ENCODE measurements at regions not wholly inside any gene's neighbourhood (a gene's known extent, or its start where the extent isn't known, plus 50 kb on each side); places are given as distances from the start of the nearest gene placed in this dataset.

GRCh38 chr4:60327651-60328050 lies 872.5 kb upstream of the ADGRL3 start:
- Histone ChIP-seq H3K4me3 (ENCODE audit: low read depth, low read length) (no peak overlapping the region), H3K27me3 (ENCODE audit: control insufficient read depth, insufficient read depth, low read length) (no peaks in the 10 kb centered on the region), H3K9ac (ENCODE audit: low read depth, low read length) (no peak overlapping the region), H3K9me3 (ENCODE audit: control insufficient read depth, insufficient read depth, low read length) (no peaks in the 10 kb centered on the region), H3K4me1 (ENCODE audit: control insufficient read depth, insufficient read depth, low read length) (no peaks in the 10 kb centered on the region), H3K36me3 (ENCODE audit: control insufficient read depth, insufficient read depth, low read length) (no peaks in the 10 kb centered on the region)

- H3K27me3 ChIP-seq (ENCODE audit: control insufficient read depth, insufficient read depth, low read length) = no peaks in the 10 kb centered on the region
- H3K4me1 ChIP-seq (ENCODE audit: control insufficient read depth, insufficient read depth, low read length) = no peaks in the 10 kb centered on the region
- H3K36me3 ChIP-seq (ENCODE audit: control insufficient read depth, insufficient read depth, low read length) = no peaks in the 10 kb centered on the region
- no peak overlapping the region for H3K4me3 ChIP-seq (ENCODE audit: low read depth, low read length)
- H3K9me3 ChIP-seq (ENCODE audit: control insufficient read depth, insufficient read depth, low read length) = no peaks in the 10 kb centered on the region
- no peak overlapping the region for H3K9ac ChIP-seq (ENCODE audit: low read depth, low read length)
Measured at GRCh38 chr4:60344908-60345307, 855.2 kb upstream of the ADGRL3 start.

- H3K27me3 ChIP-seq (ENCODE audit: control insufficient read depth, insufficient read depth, low read length) = no peaks in the 10 kb centered on the region
- H3K9me3 ChIP-seq (ENCODE audit: control insufficient read depth, insufficient read depth, low read length) = no peaks in the 10 kb centered on the region
- no peaks in the 10 kb centered on the region for H3K4me1 ChIP-seq (ENCODE audit: control insufficient read depth, insufficient read depth, low read length)
- no peaks in the 10 kb centered on the region for H3K36me3 ChIP-seq (ENCODE audit: control insufficient read depth, insufficient read depth, low read length)
- no peak overlapping the region for H3K9ac ChIP-seq (ENCODE audit: low read depth, low read length)
- H3K4me3 ChIP-seq (ENCODE audit: low read depth, low read length) = no peak overlapping the region
Measured at GRCh38 chr4:60345392-60345791, 854.7 kb upstream of the ADGRL3 start.

- Histone ChIP-seq H3K36me3 (ENCODE audit: control insufficient read depth, insufficient read depth, low read length) (no peaks in the 10 kb centered on the region), H3K4me3 (ENCODE audit: low read depth, low read length) (no peak overlapping the region), H3K9me3 (ENCODE audit: control insufficient read depth, insufficient read depth, low read length) (no peaks in the 10 kb centered on the region), H3K4me1 (ENCODE audit: control insufficient read depth, insufficient read depth, low read length) (no peaks in the 10 kb centered on the region), H3K9ac (ENCODE audit: low read depth, low read length) (no peak overlapping the region), H3K27me3 (ENCODE audit: control insufficient read depth, insufficient read depth, low read length) (no peaks in the 10 kb centered on the region)
Measured at GRCh38 chr4:60359746-60360367, 840.3 kb upstream of the ADGRL3 start.

GRCh38 chr4:60365176-60365575 lies 835.0 kb upstream of the ADGRL3 start:
- peaks cover 4% of the 10 kb centered on the region for H3K4me1 ChIP-seq (ENCODE audit: control insufficient read depth, insufficient read depth, low read length)
- H3K9ac ChIP-seq (ENCODE audit: low read depth, low read length) = no peak overlapping the region
- H3K27me3 ChIP-seq (ENCODE audit: control insufficient read depth, insufficient read depth, low read length) = no peaks in the 10 kb centered on the region
- no peaks in the 10 kb centered on the region for H3K9me3 ChIP-seq (ENCODE audit: control insufficient read depth, insufficient read depth, low read length)
- H3K36me3 ChIP-seq (ENCODE audit: control insufficient read depth, insufficient read depth, low read length) = no peaks in the 10 kb centered on the region
- H3K4me3 ChIP-seq (ENCODE audit: low read depth, low read length) = no peak overlapping the region

GRCh38 chr4:60366661-60367060 lies 833.5 kb upstream of the ADGRL3 start:
- Histone ChIP-seq H3K27me3 (ENCODE audit: control insufficient read depth, insufficient read depth, low read length) (no peaks in the 10 kb centered on the region), H3K4me3 (ENCODE audit: low read depth, low read length) (no peak overlapping the region), H3K4me1 (ENCODE audit: control insufficient read depth, insufficient read depth, low read length) (peaks cover 4% of the 10 kb centered on the region), H3K9ac (ENCODE audit: low read depth, low read length) (no peak overlapping the region), H3K36me3 (ENCODE audit: control insufficient read depth, insufficient read depth, low read length) (no peaks in the 10 kb centered on the region), H3K9me3 (ENCODE audit: control insufficient read depth, insufficient read depth, low read length) (no peaks in the 10 kb centered on the region)

- Histone ChIP-seq H3K9me3 (ENCODE audit: control insufficient read depth, insufficient read depth, low read length) (no peaks in the 10 kb centered on the region), H3K27me3 (ENCODE audit: control insufficient read depth, insufficient read depth, low read length) (no peaks in the 10 kb centered on the region), H3K9ac (ENCODE audit: low read depth, low read length) (no peak overlapping the region), H3K36me3 (ENCODE audit: control insufficient read depth, insufficient read depth, low read length) (no peaks in the 10 kb centered on the region), H3K4me3 (ENCODE audit: low read depth, low read length) (no peak overlapping the region), H3K4me1 (ENCODE audit: control insufficient read depth, insufficient read depth, low read length) (peaks cover 4% of the 10 kb centered on the region)
Measured at GRCh38 chr4:60368986-60369385, 831.1 kb upstream of the ADGRL3 start.

- no peaks in the 10 kb centered on the region for H3K9me3 ChIP-seq (ENCODE audit: control insufficient read depth, insufficient read depth, low read length)
- no peak overlapping the region for H3K4me3 ChIP-seq (ENCODE audit: low read depth, low read length)
- no peaks in the 10 kb centered on the region for H3K27me3 ChIP-seq (ENCODE audit: control insufficient read depth, insufficient read depth, low read length)
- H3K9ac ChIP-seq (ENCODE audit: low read depth, low read length) = no peak overlapping the region
- H3K36me3 ChIP-seq (ENCODE audit: control insufficient read depth, insufficient read depth, low read length) = no peaks in the 10 kb centered on the region
- H3K4me1 ChIP-seq (ENCODE audit: control insufficient read depth, insufficient read depth, low read length) = no peaks in the 10 kb centered on the region
Measured at GRCh38 chr4:60378010-60378409, 822.1 kb upstream of the ADGRL3 start.

GRCh38 chr4:60384516-60384915 lies 815.6 kb upstream of the ADGRL3 start:
- Histone ChIP-seq H3K9ac (ENCODE audit: low read depth, low read length) (no peak overlapping the region), H3K9me3 (ENCODE audit: control insufficient read depth, insufficient read depth, low read length) (no peaks in the 10 kb centered on the region), H3K36me3 (ENCODE audit: control insufficient read depth, insufficient read depth, low read length) (no peaks in the 10 kb centered on the region), H3K27me3 (ENCODE audit: control insufficient read depth, insufficient read depth, low read length) (no peaks in the 10 kb centered on the region), H3K4me1 (ENCODE audit: control insufficient read depth, insufficient read depth, low read length) (no peaks in the 10 kb centered on the region), H3K4me3 (ENCODE audit: low read depth, low read length) (no peak overlapping the region)

GRCh38 chr4:60389633-60390032 lies 810.5 kb upstream of the ADGRL3 start:
- no peak overlapping the region for H3K4me3 ChIP-seq (ENCODE audit: low read depth, low read length)
- no peaks in the 10 kb centered on the region for H3K4me1 ChIP-seq (ENCODE audit: control insufficient read depth, insufficient read depth, low read length)
- H3K9ac ChIP-seq (ENCODE audit: low read depth, low read length) = no peak overlapping the region
- no peaks in the 10 kb centered on the region for H3K27me3 ChIP-seq (ENCODE audit: control insufficient read depth, insufficient read depth, low read length)
- H3K9me3 ChIP-seq (ENCODE audit: control insufficient read depth, insufficient read depth, low read length) = peaks cover 3% of the 10 kb centered on the region
- no peaks in the 10 kb centered on the region for H3K36me3 ChIP-seq (ENCODE audit: control insufficient read depth, insufficient read depth, low read length)

GRCh38 chr4:60396341-60397049 lies 803.6 kb upstream of the ADGRL3 start:
- H3K27me3 ChIP-seq (ENCODE audit: control insufficient read depth, insufficient read depth, low read length) = no peaks in the 10 kb centered on the region
- no peaks in the 10 kb centered on the region for H3K9me3 ChIP-seq (ENCODE audit: control insufficient read depth, insufficient read depth, low read length)
- H3K36me3 ChIP-seq (ENCODE audit: control insufficient read depth, insufficient read depth, low read length) = no peaks in the 10 kb centered on the region

GRCh38 chr4:60400593-60400992 lies 799.5 kb upstream of the ADGRL3 start:
- no peak overlapping the region for H3K9ac ChIP-seq (ENCODE audit: low read depth, low read length)
- H3K4me1 ChIP-seq (ENCODE audit: control insufficient read depth, insufficient read depth, low read length) = no peaks in the 10 kb centered on the region
- no peak overlapping the region for H3K4me3 ChIP-seq (ENCODE audit: low read depth, low read length)
- H3K9me3 ChIP-seq (ENCODE audit: control insufficient read depth, insufficient read depth, low read length) = no peaks in the 10 kb centered on the region
- H3K27me3 ChIP-seq (ENCODE audit: control insufficient read depth, insufficient read depth, low read length) = no peaks in the 10 kb centered on the region
- no peaks in the 10 kb centered on the region for H3K36me3 ChIP-seq (ENCODE audit: control insufficient read depth, insufficient read depth, low read length)

More at GRCh38 chr4:60396341-60397049, 803.6 kb upstream of the ADGRL3 start:
- Histone ChIP-seq H3K9ac (ENCODE audit: low read depth, low read length) (no peak overlapping the region), H3K4me1 (ENCODE audit: control insufficient read depth, insufficient read depth, low read length) (no peaks in the 10 kb centered on the region), H3K4me3 (ENCODE audit: low read depth, low read length) (no peak overlapping the region)

Measured in iPS-15b (cell line).